ENCODE measurements at regions not wholly inside any gene's neighbourhood (a gene's known extent, or its start where the extent isn't known, plus 50 kb on each side); places are given as distances from the start of the nearest gene placed in this dataset.

- TF ChIP-seq, protein P1, sequence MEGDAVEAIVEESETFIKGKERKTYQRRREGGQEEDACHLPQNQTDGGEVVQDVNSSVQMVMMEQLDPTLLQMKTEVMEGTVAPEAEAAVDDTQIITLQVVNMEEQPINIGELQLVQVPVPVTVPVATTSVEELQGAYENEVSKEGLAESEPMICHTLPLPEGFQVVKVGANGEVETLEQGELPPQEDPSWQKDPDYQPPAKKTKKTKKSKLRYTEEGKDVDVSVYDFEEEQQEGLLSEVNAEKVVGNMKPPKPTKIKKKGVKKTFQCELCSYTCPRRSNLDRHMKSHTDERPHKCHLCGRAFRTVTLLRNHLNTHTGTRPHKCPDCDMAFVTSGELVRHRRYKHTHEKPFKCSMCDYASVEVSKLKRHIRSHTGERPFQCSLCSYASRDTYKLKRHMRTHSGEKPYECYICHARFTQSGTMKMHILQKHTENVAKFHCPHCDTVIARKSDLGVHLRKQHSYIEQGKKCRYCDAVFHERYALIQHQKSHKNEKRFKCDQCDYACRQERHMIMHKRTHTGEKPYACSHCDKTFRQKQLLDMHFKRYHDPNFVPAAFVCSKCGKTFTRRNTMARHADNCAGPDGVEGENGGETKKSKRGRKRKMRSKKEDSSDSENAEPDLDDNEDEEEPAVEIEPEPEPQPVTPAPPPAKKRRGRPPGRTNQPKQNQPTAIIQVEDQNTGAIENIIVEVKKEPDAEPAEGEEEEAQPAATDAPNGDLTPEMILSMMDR (IDR thresholded peaks at IDR 0.05; ENCODE audit: low read depth, low read length), result no peak
- TF ChIP-seq EZH2phosphoT487 (IDR thresholded peaks at IDR 0.05; ENCODE audit: low read depth), result no peak
These were observed 436.3 kb upstream of the PAPPA start for GRCh38 chr9:115717298-115717697.

All from OCI-LY3 (cell line).